ENCODE measurements at regions not wholly inside any gene's neighbourhood (a gene's known extent, or its start where the extent isn't known, plus 50 kb on each side); places are given as distances from the start of the nearest gene placed in this dataset.
A peak's percentile ranks its signal among the peaks of the same experiment; 100 is the strongest.
"Not testable (repeated sequence)": the region's sequence is repeated elsewhere in the genome, so short reads cannot be mapped to it uniquely, and the experiment has no call there.

DNA sequence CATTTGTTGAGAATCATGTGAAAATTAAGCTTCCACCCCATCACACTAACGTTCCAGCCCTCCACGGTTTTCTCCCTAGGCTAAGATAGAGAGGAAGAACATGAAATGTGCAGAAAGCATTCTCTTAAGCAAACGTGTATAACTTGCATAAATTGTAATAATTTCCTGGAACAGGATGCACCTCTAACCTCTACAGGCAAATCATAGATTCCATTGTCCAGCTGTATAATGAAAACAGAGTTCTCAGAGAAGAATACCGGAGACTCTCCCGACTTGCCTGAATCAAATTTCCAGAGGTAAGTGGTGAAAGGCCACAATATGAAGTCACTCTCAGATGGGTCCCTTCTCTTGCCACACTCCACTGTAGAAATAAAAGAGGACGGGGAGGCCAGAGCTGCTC, 87.7 kb downstream of the PPIAL4A start:
- DNase-seq (ENCODE audit: low read depth); H3K4me3 ChIP-seq (ENCODE audit: low read depth, low read length): not testable (repeated sequence)

DNA sequence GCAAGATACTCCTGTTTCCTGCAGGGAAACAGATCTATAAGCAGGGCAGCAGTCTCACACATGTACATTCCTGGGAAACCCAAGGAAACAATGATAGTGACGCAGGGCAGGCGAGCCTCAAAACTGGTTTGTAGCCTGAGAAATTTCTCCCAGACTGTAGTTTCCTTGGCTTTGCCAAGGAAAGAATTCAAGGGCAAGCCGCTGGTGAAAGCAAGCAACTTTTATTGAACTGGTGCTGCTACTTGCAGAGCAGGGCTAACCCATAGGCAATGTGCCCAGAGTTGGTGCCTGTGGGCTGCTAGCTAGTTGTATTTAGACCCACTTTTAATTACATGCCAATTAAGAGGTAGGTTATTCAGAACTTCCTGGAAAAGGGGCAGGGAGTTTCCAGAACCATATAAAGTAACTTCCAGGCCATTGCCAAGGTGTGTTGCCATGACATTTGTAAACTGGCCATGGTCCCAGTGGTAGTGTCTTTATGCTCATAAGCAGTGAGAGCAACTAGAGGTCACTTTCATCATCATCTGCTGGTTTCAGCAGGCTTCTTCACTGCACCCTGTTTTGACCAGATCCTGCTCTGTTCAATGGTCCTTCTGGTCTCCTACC, 92.0 kb downstream of the PPIAL4A start:
- not testable (repeated sequence) for H3K4me3 ChIP-seq (ENCODE audit: low read depth, low read length); DNase-seq (ENCODE audit: low read depth)

DNA sequence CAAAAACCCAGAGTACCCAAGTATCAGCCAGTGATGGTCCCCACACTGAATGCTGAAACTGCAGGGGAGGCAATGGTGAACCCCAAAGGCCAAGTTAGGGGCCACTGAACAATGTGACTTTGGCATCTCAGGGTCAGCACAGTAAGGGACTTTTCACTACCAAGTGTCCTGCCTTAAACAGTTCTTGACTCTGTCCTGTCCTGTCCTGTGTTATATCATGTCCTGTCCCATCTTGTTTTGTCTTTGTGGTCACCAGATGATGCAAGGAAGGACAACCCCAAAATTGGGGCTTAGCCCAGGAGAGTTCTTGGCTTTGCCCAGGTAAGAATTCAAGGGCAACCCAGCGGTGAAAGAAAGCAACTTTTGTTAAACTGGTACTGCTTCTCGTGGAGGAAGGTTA, 105.0 kb downstream of the PPIAL4A start:
- not testable (repeated sequence) for DNase-seq (ENCODE audit: low read depth)

GRCh38 chr1:120995025-120995424, 105.5 kb downstream of the PPIAL4A start:
- H3K4me3 ChIP-seq (ENCODE audit: low read depth, low read length), result not testable (repeated sequence)
- DNase-seq (ENCODE audit: low read depth), result peak; percentile 5

More for the DNA sequence above, 105.0 kb downstream of the PPIAL4A start:
- H3K4me3 ChIP-seq (ENCODE audit: low read depth, low read length), result not testable (repeated sequence)

DNA sequence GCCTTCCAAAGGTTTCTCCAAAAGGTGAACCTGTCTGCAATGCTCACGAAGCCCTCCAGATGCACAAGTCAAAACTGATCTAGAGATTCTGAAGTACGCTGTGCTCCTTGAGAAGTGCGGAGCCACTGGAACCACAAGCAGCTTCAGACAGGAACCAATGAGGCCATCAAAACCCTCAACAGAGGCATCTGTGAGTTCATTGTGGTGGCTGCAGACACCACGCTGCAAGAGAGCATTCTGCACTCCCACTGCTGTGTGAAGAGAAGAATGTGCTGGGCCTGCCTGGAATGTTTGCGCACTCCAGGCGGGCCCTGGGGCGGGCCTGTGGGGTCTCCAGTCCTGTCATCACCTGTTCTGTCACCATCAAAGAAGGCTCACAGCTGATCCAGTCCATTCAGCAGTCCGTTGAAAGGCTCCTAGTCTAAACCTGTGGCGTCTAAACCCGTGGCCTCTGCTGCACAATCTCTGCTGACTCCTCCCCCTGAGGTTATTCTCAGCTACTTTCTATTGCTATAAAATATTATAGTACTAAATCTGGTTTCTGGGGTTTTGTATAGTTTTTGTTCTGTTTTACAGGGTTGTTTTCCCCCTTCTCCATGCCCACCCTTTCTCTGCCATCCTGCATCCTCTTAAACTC, 111.6 kb downstream of the PPIAL4A start:
- H3K4me3 ChIP-seq (ENCODE audit: low read depth, low read length); DNase-seq (ENCODE audit: low read depth): not testable (repeated sequence)

DNA sequence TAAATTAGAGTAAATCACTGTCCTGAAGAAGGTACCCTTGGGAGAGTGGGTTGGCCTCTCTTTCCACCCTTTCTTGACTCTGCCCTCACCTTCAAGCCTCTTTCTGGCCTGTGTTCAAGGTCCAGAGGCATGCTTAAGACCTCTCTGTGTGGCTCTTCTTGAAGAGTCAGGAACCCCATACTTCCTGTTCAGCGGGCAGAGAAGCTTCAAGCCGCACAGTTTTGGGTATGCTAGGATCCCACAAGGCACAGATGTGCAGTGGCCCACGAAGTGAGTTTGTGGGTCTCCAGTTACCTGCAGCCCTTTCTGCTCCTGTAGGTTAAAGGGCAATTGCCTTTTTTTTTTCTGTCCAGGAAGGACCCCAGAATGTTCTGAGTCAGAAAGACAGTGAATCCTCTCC, 113.7 kb downstream of the PPIAL4A start:
- not testable (repeated sequence) for H3K4me3 ChIP-seq (ENCODE audit: low read depth, low read length); DNase-seq (ENCODE audit: low read depth)

GRCh38 chr1:121006826-121007225, 117.3 kb downstream of the PPIAL4A start:
- not testable (repeated sequence) for H3K4me3 ChIP-seq (ENCODE audit: low read depth, low read length); DNase-seq (ENCODE audit: low read depth)

- H3K4me3 ChIP-seq (ENCODE audit: low read depth, low read length); DNase-seq (ENCODE audit: low read depth): not testable (repeated sequence)
Observed at GRCh38 chr1:121007755-121008154, 118.2 kb downstream of the PPIAL4A start.

- H3K4me3 ChIP-seq (ENCODE audit: low read depth, low read length); DNase-seq (ENCODE audit: low read depth): not testable (repeated sequence)
Observed at GRCh38 chr1:121008512-121009215, 119.1 kb downstream of the PPIAL4A start.

GRCh38 chr1:121009216-121010057, 119.9 kb downstream of the PPIAL4A start:
- DNase-seq (ENCODE audit: low read depth); H3K4me3 ChIP-seq (ENCODE audit: low read depth, low read length): not testable (repeated sequence)

DNA sequence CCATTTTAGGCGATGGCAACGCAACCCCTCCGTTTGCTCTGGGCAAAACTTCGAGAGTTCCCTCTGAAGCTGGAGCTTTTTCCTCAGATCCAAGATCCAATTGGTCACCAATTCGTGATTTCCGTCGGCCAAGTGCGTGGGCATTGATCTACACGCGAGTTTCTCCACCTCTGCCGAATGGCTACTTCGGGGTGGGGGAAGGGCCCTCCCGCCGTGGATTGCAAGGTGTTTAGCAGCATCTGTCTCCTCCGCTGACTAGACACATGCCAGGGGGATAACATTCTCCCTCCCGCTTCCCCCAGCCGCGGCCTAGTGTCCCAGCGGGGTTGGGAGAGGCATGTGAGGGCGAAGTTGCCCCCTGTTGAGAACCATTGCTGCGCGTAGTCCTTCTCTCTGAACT, 120.6 kb downstream of the PPIAL4A start:
- not testable (repeated sequence) for H3K4me3 ChIP-seq (ENCODE audit: low read depth, low read length); DNase-seq (ENCODE audit: low read depth)

DNA sequence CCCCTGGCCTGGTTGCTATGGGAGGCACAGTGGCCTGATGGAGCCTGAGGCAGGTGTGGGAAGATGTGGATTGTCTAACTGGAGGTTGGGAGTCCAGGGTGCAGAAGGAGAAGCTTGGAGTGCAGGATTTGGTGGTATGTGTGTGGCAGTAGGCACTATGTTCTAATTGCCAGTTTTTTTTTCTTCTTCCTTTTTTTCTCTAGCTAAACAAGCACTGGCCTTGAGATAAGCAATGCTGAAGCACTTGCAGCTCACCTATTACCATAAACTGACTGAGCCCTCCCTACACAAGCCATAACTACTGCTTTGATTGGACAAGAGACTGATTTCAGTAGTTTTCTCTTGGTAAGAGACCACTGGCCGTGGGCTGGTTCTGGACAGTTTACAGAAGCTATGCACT, 123.6 kb downstream of the PPIAL4A start:
- not testable (repeated sequence) for H3K4me3 ChIP-seq (ENCODE audit: low read depth, low read length)
- DNase-seq (ENCODE audit: low read depth), result peak; percentile 2

DNA sequence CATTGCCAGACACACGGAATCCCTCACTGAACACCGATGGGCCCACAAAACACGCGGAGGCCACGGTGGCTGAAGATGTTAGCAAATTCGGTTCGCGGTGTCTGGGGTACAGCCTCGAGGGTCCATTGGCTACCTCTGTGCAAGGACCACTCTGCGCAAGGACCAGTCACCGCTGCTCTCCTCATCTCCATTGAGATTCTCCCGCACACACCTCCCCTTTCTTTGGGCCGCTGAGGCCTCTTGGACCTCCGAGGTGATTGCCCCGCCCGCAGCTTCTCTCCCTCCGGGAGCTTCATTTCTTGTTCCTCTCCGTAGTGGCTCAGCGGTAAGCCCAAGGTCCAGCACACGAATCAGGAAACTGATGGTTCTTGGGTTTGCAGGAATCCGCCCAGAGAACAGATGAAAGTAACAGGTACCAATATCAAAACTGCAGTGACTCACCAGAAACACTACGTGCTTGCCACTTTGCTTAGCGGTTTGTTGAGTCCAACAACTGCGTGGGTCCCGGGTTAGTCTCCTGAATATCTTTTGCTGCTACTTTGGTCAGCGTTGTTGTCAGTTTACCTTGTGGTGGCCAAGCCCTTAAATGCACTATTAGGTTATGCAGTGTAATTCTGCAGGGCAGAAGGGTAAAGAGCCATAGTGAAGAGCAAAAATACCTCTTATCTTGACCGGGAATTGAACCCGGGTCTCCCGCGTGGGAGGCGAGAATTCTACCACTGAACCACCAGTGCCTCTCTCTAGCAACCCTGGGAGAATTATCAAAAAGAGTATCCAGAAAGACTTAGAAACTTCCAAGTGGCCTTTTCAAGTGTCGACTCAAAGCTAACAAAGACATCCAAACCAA, 126.8 kb downstream of the PPIAL4A start:
- not testable (repeated sequence) for H3K4me3 ChIP-seq (ENCODE audit: low read depth, low read length)
- peak; percentile 66 for DNase-seq (ENCODE audit: low read depth)

- not testable (repeated sequence) for H3K4me3 ChIP-seq (ENCODE audit: low read depth, low read length); DNase-seq (ENCODE audit: low read depth)
Observed at GRCh38 chr1:121019715-121020349, 130.3 kb downstream of the PPIAL4A start.

DNA sequence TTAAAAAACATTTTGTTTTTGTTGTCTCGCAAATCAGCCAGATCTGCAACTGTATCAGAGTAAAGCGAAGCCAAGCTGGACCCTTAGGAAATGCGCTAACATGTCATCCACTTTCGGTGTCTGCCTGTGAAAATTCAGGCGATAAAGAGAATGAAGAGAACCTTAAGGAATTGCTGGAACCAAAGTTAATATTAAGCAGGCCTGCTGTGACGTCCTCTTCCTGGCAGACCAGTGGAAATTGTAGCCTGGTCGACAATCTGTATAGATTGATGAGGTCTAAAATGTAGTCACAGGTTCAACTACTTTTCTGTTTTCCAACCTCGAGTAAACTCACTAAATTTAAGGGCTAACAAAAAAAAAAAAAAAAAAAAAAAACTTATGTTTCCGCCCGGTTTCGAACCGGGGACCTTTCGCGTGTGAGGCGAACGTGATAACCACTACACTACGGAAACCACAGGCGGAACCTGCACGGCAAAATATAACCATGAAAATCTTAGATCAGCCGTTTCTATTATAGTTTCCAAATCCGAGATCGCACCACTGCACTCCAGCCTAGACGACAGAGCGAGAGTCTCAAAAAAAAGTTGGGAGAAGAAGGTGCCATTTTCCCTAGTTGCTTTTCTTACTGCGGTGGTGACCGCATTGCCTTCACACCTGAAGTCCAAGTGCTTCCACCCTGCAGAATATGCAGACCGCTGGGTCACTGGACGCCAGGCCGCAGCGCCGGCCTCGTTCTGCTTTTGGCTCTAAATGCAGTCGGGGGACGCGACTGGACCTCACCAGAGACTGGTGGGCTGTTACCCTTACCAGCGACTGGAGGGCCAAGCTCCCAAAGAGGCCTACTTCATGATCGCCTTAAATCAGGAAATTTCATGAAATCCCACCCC, 131.0 kb downstream of the PPIAL4A start:
- H3K4me3 ChIP-seq (ENCODE audit: low read depth, low read length), result not testable (repeated sequence)
- peak; percentile 22 for DNase-seq (ENCODE audit: low read depth)

DNA sequence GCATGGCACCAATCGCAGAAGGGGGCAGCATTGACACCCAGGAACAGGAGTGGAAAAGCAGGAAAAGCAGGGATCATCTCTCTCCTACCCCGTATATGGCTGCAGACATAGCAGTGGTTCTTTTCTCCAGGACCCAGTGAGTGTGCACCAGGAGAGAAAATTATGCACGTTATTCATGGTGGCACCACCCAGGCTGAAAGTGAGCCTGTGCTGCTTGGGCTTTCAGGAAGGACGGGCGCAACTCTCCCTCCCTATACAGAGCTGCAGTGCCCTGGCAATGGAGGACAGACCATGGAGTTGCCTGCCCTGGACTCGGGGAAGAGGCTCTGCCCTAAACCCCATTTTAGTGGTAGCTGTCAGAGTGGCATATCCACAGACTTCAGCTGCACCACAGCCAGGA, 132.1 kb downstream of the PPIAL4A start:
- not testable (repeated sequence) for H3K4me3 ChIP-seq (ENCODE audit: low read depth, low read length); DNase-seq (ENCODE audit: low read depth)

GRCh38 chr1:121032878-121033494, 143.4 kb downstream of the PPIAL4A start:
- not testable (repeated sequence) for DNase-seq (ENCODE audit: low read depth)

More at GRCh38 chr1:121032878-121033494, 143.4 kb downstream of the PPIAL4A start:
- not testable (repeated sequence) for H3K4me3 ChIP-seq (ENCODE audit: low read depth, low read length)
